T-helper 2 cell treated with Interferon-gamma antibody and Interleukin-4, amounts not matched to agents 5 μg/mL and 100 μg/mL, for 36 hours (primary cell): ENCODE measurements at regions not wholly inside any gene's neighbourhood (a gene's known extent, or its start where the extent isn't known, plus 50 kb on each side); places are given as distances from the start of the nearest gene placed in this dataset.

ENCODE experiments used
- DNase-seq: peaks from one replicate; pipeline ENCODE4 v3.0.0; 2021; ENCODE audit warnings: low spot score
- H3K27ac Mint-ChIP-seq: one replicate; pipeline ENCODE4 v1.8.0; 2021; ENCODE audit warnings: mild to moderate bottlenecking, mixed read lengths
- H3K27me3 Mint-ChIP-seq: one replicate; pipeline ENCODE4 v1.8.0; 2021; ENCODE audit warnings: low read depth, mixed read lengths
- H3K36me3 Mint-ChIP-seq: one replicate; pipeline ENCODE4 v1.8.0; 2021; ENCODE audit warnings: low read depth, mixed read lengths
- H3K4me1 Mint-ChIP-seq: one replicate; pipeline ENCODE4 v1.8.0; 2021; ENCODE audit warnings: low read depth, mixed read lengths
- H3K4me3 Mint-ChIP-seq: one replicate; pipeline ENCODE4 v1.8.0; 2022; ENCODE audit warnings: mild to moderate bottlenecking, moderate library complexity, mixed read lengths
- H3K9me3 Mint-ChIP-seq: one replicate; pipeline ENCODE4 v1.8.0; 2021; ENCODE audit warnings: mixed read lengths

DNA sequence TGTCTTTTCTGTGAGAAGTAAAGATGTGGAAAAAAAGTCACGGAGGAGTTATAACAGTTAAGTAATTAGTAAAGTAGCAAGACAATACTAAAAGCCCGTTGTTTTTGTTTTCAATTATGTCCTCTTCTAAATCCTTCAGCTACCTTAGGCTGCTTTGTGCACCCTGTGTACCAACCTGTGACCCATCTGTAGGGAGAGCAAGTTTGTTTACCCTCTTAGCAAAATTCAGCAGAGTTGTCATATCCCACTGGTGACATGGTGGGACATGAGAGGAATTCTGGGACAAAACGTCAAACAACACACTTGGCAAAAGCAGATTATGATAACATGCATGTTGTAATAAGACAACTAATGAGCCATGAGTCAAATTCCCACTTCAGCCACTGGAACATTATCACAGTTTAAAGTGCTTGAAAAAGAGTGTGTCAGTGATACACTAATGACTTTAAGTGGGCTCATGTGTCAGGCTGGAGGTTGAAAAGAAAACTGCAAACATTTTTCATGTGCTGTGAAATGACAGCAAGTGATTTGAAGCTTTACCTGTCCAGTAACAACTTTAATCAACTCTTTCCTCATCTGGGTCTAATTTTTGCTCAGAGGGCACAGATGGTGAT lies 392.8 kb upstream of the ACVR2A start:
- no peak for DNase-seq
- H3K27me3 Mint-ChIP-seq = peaks cover 26% of the 10 kb centered on the region
- H3K36me3 Mint-ChIP-seq = no peaks in the 10 kb centered on the region
- peaks cover 24% of the 10 kb centered on the region for H3K4me1 Mint-ChIP-seq
- H3K9me3 Mint-ChIP-seq = no peaks in the 10 kb centered on the region
- no peak overlapping the region for H3K4me3 Mint-ChIP-seq
- no peak overlapping the region for H3K27ac Mint-ChIP-seq

DNA sequence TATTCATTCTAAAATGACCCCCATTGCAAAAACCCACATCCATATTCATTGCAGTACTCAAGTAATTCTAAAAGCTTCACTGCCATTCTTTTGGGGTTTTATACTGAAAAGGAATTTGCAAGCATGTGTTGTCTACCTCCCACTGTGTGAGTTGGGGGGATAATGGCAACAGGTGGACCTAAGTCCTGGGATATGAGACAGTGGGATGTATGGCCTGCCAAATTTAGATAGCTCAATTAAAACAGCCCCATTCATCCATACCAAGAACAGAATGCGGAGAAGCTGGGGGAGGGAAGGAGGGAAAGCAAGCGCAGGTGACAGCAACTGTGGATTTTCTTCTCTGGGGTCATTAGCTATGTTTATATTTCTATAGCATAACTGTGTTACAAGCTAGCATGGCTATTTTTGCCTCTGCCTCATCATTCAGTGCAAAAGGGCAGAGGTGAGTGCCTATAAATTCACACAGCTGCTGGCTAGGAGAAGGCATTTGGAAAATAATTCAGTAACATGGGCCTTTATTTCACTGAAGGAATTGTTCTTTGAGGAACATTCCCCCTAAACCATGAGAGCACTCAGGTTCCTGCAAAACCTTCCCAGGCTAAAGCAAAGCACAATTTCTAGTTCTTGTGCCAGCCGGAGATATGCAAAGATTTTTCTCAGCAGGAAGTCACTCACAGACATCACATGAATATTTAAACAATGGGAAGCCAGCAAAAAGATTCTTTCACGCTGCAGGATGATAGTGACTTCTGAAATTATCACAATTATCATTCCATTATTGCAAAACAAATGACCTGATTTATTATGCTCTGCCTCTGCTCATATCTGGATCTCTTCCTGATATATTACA lies 393.9 kb upstream of the ACVR2A start:
- H3K27me3 Mint-ChIP-seq = peaks cover 27% of the 10 kb centered on the region
- no peak overlapping the region for H3K4me3 Mint-ChIP-seq
- no peaks in the 10 kb centered on the region for H3K36me3 Mint-ChIP-seq
- no peak overlapping the region for H3K27ac Mint-ChIP-seq
- H3K4me1 Mint-ChIP-seq = peaks cover 21% of the 10 kb centered on the region
- no peak for DNase-seq
- H3K9me3 Mint-ChIP-seq = peaks cover 6% of the 10 kb centered on the region

DNA sequence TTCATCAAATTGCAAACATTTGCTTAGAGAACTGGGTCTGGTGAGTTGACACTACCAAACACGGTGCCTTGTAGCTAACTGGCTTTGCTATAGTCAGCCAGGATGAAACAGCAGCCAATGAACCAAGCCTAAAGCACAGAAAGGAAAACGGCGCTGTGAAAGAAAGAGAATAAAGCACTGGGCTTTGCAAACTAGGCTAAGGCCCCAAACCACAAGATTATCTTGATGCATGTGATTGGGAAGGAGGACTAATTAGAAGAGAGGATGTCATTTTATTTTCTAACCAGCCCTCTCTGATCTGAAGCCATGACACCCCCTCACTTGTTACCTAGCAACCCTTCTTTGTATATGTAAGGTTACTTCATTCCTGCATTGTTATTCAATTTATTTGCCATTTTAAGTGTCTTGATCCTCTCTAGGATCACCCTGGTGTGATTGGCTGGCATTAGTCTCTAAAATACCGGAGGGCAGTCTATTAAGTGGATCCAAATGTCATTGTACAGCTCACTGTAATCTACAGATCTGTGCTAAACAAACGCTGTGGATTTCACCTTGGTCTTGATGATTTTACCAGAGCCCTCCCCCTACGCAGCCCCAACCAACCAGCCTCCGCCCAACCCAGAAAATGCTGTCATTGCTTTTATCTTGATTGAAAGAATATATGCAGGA lies 395.4 kb upstream of the ACVR2A start:
- peaks cover 19% of the 10 kb centered on the region for H3K27me3 Mint-ChIP-seq
- peak overlapping the region; percentile 28 for H3K4me3 Mint-ChIP-seq
- H3K4me1 Mint-ChIP-seq = peaks cover 19% of the 10 kb centered on the region
- H3K36me3 Mint-ChIP-seq = no peaks in the 10 kb centered on the region
- peaks cover 7% of the 10 kb centered on the region for H3K9me3 Mint-ChIP-seq
- peak overlapping the region; percentile 91 for H3K27ac Mint-ChIP-seq
- peak; percentile 23 for DNase-seq

DNA sequence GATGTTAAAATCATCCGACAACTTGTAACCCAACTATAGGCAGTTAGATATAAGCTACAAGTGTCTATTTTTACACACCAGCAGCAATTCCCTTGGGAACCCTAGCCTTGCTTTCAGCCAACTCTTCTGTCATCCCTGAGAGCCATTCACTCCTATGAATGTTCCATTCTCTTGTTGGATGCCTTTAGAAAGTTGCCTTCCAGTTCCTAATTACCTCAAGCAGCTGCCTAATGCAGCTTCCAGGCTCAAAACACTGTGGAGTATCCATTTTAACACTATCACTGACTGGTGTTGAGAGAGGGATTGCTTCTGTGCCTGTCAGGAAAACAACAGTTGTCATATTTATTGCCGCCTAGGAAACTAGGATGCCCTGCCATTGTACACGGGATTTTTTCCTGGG lies 402.0 kb upstream of the ACVR2A start:
- peaks cover 7% of the 10 kb centered on the region for H3K9me3 Mint-ChIP-seq
- no peaks in the 10 kb centered on the region for H3K4me1 Mint-ChIP-seq
- DNase-seq = no peak
- peaks cover 20% of the 10 kb centered on the region for H3K27me3 Mint-ChIP-seq
- H3K4me3 Mint-ChIP-seq = no peak overlapping the region
- H3K36me3 Mint-ChIP-seq = no peaks in the 10 kb centered on the region
- H3K27ac Mint-ChIP-seq = no peak overlapping the region

DNA sequence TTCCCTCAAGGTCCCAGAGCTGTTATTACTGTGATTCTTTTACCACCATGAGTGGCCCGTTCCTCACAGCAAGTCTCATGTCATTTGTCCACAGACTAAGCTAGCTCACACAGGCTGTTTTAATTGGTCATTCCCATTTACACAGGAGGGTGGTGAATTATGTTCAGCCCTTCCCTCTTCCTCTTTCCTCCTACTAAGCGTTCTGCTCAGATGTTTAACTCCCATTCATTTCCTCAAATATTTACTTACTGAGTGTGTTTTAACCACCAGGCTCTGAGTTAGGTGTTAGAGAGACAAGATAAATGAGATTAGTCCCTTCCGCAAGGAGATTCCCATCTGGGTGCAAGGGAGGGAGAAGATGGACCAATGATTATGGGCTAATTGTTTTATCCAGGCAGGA lies 403.6 kb upstream of the ACVR2A start:
- Mint-ChIP-seq H3K9me3 (peaks cover 4% of the 10 kb centered on the region), H3K4me1 (peaks cover 2% of the 10 kb centered on the region), H3K27me3 (peaks cover 17% of the 10 kb centered on the region), H3K27ac (no peak overlapping the region), H3K4me3 (no peak overlapping the region), H3K36me3 (no peaks in the 10 kb centered on the region)
- no peak for DNase-seq

DNA sequence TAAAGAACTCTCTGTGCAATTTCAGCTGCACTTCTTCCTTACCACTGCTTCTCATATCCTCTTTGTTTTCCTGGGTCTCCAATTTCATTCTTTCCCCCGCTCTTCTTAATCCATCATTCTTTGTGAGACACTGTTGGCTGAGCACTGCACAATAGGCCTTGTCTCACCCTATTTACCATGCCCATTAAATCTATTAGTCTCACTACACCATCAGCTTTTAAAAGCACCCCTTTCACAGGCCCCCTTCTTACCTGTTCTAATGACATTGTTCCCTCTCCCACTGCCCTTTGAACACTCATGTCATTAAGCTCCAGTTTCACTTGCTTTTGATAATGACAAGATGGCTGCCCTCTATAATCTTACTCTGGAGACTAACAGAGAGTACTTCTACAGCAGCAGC lies 404.1 kb upstream of the ACVR2A start:
- Mint-ChIP-seq H3K27me3 (peaks cover 16% of the 10 kb centered on the region), H3K27ac (no peak overlapping the region), H3K9me3 (peaks cover under 1% of the 10 kb centered on the region), H3K36me3 (no peaks in the 10 kb centered on the region), H3K4me1 (peaks cover 2% of the 10 kb centered on the region), H3K4me3 (no peak overlapping the region)
- DNase-seq = no peak

DNA sequence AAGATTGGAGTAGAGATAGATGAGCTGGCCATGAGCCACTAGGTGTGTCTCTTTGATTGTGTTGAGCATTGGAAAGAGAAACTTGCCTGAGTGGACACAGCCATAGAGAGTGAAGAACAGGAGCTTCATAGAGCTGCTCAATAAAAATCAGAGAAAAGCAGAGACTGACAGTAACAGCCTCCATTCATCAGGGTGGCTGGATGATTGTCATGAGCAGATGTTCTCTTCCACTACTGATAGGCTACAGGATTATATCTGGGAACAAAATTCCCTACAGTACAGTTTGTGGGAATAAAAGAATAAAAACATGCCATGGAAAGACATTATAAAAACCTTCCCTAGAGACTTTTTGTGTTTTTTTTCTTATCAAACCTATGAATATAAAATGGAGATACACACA lies 404.8 kb upstream of the ACVR2A start:
- Mint-ChIP-seq H3K4me1 (peaks cover 2% of the 10 kb centered on the region), H3K27ac (no peak overlapping the region), H3K4me3 (no peak overlapping the region), H3K27me3 (peaks cover 16% of the 10 kb centered on the region), H3K9me3 (no peaks in the 10 kb centered on the region), H3K36me3 (no peaks in the 10 kb centered on the region)
- no peak for DNase-seq

DNA sequence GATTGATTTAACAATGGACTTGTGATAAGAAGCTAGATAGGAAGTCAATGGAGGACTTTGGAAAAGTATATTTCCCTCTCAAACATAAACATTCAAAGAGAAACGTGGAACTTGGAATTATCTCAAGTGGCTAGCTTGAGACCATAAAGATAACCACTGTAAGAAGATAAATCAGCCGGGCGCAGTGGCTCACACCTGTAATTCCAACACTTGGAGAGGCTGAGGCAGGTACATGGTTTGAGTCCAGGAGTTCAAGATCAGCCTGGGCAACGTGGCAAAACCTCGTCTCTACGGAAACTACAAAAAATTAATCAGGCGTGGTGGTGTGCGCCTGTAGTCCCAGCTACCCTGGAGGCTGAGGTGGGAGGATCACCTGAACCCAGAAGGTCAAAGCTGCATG lies 405.9 kb upstream of the ACVR2A start:
- no peaks in the 10 kb centered on the region for H3K36me3 Mint-ChIP-seq
- no peak overlapping the region for H3K27ac Mint-ChIP-seq
- H3K4me1 Mint-ChIP-seq = peaks cover 2% of the 10 kb centered on the region
- H3K9me3 Mint-ChIP-seq = no peaks in the 10 kb centered on the region
- peaks cover 10% of the 10 kb centered on the region for H3K27me3 Mint-ChIP-seq
- DNase-seq = no peak
- H3K4me3 Mint-ChIP-seq = no peak overlapping the region

DNA sequence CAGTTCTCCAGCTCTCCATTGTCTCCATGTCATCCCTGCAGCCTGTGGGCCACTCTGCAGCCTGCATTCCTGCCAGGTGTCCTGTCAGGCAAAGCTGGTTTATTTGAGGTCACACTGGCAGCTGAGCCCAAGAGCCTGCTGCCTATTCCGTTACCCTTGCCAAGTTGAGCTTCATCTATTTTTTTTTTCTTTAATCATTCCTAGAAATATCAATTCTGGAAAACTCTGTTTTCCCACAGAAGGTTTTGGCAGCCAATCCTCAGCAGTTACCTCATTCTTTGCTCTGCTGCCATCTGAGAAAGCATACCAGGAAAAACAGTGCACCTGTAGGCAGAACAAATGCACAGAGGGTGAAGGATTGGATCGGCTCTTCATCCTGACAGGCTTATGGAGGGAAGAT lies 411.0 kb upstream of the ACVR2A start:
- no peak overlapping the region for H3K27ac Mint-ChIP-seq
- H3K36me3 Mint-ChIP-seq = no peaks in the 10 kb centered on the region
- peaks cover 5% of the 10 kb centered on the region for H3K4me1 Mint-ChIP-seq

DNA sequence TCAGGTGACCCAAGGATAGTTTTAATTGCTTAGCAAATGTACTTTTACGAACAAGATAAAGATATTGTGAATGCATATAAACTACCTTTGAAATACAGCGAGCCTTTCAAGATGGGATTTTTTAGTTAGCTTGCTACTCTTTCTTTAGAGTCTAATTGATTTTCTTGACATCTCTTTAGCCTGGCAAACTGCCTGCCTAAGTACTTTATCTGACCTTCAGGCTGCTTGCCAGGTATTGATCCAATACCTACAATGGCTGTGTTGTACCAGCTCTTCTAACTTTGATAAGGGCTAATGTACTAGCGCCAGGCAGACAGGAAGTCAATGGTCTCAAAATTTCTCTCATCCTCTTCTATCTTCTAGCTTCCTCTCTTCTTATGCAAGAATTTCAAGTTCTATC lies 414.4 kb upstream of the ACVR2A start:
- H3K27me3 Mint-ChIP-seq = peaks cover 14% of the 10 kb centered on the region
- no peaks in the 10 kb centered on the region for H3K36me3 Mint-ChIP-seq

More for the DNA sequence above, 411.0 kb upstream of the ACVR2A start:
- H3K27me3 Mint-ChIP-seq = peaks cover 5% of the 10 kb centered on the region
- H3K4me3 Mint-ChIP-seq = no peak overlapping the region
- DNase-seq = no peak
- H3K9me3 Mint-ChIP-seq = no peaks in the 10 kb centered on the region

DNA sequence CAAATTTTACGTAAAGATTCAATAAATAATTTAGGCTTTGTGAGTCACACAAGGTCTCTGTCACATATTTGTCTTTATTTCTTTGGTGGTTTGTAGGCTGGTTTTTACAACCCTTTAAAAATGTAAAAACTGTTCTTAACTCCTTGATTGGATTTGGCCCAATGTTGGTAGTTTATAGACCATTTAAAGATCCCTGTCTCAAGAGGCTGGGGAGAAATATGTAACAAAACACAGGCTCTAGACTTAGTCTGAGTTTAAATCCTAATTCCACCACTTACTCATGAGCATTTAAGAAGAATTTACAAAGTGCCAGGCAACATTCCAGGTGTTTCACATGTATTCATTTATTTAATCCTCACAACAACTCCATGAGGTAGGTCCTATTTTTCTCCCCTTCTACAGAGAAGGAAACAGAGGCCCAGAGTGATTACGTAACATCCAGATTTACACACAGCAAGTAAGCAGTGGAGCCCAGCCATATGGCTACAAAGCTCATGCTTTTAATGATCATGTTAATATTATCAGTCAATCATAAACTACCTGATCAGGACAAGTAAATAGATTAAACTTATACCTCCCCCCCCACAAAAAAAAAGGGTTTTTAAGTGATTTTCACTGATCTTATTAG lies 416.6 kb upstream of the ACVR2A start:
- H3K4me3 Mint-ChIP-seq = no peak overlapping the region
- no peaks in the 10 kb centered on the region for H3K9me3 Mint-ChIP-seq
- no peak for DNase-seq
- peaks cover 18% of the 10 kb centered on the region for H3K27me3 Mint-ChIP-seq
- H3K4me1 Mint-ChIP-seq = peaks cover 3% of the 10 kb centered on the region
- H3K27ac Mint-ChIP-seq = no peak overlapping the region
- no peaks in the 10 kb centered on the region for H3K36me3 Mint-ChIP-seq

More for the DNA sequence above, 414.4 kb upstream of the ACVR2A start:
- Mint-ChIP-seq H3K9me3 (no peaks in the 10 kb centered on the region), H3K4me1 (peaks cover 3% of the 10 kb centered on the region), H3K4me3 (no peak overlapping the region), H3K27ac (no peak overlapping the region)
- DNase-seq = no peak

DNA sequence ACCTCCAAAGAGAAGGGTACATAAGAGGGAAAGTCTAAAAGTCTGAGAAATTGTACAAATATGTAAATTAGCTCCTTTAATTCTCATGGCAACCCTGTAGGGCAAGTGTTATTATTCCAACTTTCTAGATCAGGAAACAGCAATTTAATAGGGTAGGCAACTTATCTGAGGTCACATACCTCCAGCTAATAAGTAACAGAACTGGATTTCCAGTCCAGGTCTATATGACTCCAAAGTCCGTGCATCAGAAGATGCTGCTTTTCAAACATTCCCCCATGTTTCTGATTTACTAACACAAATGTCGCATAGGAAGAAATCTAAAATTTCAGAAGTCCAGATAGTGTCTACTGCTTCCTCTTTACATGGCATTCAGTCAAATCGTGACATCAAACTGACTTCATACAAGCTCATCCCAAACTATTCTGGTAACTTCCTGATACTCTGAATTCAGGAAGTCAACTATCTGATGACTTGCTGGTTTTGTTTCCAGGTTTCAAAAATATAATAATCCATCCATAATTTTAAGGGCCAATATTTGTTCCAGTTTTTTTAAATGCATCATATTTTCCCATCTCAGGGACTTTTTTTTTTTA lies 419.3 kb upstream of the ACVR2A start:
- Mint-ChIP-seq H3K27me3 (peaks cover 17% of the 10 kb centered on the region), H3K9me3 (no peaks in the 10 kb centered on the region), H3K27ac (no peak overlapping the region), H3K4me3 (no peak overlapping the region), H3K36me3 (no peaks in the 10 kb centered on the region), H3K4me1 (peaks cover 3% of the 10 kb centered on the region)
- no peak for DNase-seq

DNA sequence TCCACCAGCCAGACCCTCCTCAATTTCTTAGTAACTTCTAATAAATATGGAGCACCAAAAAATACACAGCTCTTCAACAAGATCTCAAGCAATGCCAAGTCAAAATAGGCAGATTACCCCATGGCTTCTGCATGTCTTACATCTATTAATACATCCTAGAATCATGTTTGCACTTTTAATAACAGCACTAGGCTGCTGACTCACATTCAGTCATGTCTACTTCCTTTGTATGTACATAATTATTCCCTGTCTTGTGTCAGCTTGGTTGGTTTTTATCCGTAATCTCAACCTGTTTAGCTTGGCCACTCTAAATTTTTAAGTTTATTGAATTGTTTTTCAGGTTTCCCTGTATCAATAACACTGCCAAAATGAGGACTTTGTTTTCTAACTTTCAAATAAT lies 420.1 kb upstream of the ACVR2A start:
- no peaks in the 10 kb centered on the region for H3K9me3 Mint-ChIP-seq
- H3K36me3 Mint-ChIP-seq = no peaks in the 10 kb centered on the region
- H3K27ac Mint-ChIP-seq = no peak overlapping the region
- H3K4me3 Mint-ChIP-seq = no peak overlapping the region
- no peak for DNase-seq
- H3K4me1 Mint-ChIP-seq = peaks cover 3% of the 10 kb centered on the region
- H3K27me3 Mint-ChIP-seq = peaks cover 15% of the 10 kb centered on the region
